ENCODE measurements at regions not wholly inside any gene's neighbourhood (a gene's known extent, or its start where the extent isn't known, plus 50 kb on each side); places are given as distances from the start of the nearest gene placed in this dataset.

- TF ChIP-seq POLR2A (IDR thresholded peaks at IDR 0.05) (no peak), CTCF (IDR thresholded peaks at IDR 0.05) (no peak)
Observed at GRCh38 chr21:31545036-31545435, 114.5 kb upstream of the SOD1 start.
